ENCODE measurements at regions not wholly inside any gene's neighbourhood (a gene's known extent, or its start where the extent isn't known, plus 50 kb on each side); places are given as distances from the start of the nearest gene placed in this dataset.
A peak's percentile ranks its signal among the peaks of the same experiment; 100 is the strongest.
"Not testable (repeated sequence)": the region's sequence is repeated elsewhere in the genome, so short reads cannot be mapped to it uniquely, and the experiment has no call there.

DNA sequence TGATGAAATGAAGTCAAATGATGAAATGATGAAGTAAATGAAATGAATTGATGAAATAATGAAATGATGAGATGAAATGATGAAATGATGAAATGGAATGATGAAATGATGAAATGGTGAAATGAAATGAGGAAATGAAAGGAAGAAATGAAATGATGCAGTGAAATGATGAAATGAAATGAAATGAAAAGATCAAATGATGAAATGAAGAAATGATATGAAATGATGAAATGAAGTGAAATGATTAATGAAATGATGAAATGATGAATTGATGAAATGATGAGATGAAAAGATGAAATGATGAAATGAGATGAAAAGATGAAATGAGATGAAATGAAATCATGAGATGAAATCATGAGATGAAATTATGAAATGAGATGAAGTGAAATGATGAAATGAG, 139.2 kb upstream of the ERV3-1 start:
- DNase-seq (ENCODE audit: low read depth): not testable (repeated sequence)

DNA sequence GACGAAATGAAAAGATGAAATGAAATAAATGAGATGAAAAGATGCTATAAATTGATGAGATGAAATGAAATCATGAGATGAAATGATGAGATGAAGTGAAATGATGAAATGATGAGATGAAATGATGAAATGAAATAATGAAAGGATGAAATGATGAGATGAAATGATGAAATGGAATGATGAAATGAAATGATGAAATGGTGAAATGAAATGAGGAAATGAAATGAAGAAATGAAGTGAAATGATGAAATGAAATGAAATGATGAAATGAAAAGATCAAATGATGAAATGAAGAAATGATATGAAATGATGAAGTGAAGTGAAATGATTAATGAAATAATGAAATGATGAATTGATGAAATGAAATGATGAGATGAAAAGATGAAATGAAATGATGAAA, 138.5 kb upstream of the ERV3-1 start:
- not testable (repeated sequence) for DNase-seq (ENCODE audit: low read depth)

DNA sequence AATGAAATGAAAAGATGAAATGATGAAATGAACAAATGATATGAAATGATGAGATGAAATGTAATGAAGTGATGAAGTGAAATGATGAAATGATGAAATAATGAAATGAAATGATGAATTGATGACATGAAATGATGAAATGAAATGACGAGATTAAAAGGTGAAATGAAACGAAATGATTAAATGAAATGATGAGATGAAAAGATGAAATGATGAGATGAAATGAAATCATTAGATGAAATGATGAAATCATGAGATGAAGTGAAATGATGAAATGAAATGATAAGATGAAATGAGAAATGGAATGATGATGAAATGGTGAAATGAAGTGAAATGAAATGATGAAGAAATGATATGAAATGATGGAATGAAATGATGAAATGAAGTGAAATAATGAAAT, 138.1 kb upstream of the ERV3-1 start:
- not testable (repeated sequence) for DNase-seq (ENCODE audit: low read depth)

DNA sequence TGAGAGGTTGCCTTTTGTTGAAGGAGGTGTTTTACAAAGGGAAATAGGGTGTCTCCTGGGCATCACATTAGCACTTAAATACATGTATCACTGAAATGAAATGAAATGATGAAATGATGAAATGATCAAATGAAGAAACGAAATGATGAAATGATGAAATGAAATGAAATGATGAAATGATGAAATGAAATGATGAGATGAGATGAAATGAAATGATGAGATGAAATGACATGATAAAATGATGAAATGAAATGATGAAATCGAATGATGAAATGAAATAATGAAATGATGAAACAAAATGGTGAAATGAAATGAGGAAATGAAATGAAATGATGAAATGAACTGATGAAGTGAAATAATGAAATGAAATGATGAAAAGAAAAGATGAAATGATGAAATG, 137.6 kb upstream of the ERV3-1 start:
- not testable (repeated sequence) for DNase-seq (ENCODE audit: low read depth)

DNA sequence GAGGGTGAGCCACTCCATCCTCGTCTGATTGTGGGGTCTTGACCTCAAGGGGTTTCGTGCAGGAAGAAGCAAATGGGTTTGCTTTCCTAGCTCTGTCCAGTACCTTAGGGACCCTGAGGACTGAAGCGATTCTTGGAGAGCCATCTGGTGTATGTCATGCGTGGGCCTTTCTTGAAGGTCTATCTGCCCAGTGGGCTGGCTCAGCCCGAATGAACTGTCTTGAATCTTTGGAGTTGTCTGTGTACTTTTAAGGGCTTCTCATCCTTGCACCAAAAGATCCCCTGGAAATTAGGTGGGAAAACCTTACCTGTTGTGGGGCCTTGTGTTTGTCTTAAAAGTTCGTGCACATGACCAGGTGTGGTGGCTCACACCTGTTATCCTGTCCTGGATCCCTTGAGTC, 135.4 kb upstream of the ERV3-1 start:
- not testable (repeated sequence) for DNase-seq (ENCODE audit: low read depth)

DNA sequence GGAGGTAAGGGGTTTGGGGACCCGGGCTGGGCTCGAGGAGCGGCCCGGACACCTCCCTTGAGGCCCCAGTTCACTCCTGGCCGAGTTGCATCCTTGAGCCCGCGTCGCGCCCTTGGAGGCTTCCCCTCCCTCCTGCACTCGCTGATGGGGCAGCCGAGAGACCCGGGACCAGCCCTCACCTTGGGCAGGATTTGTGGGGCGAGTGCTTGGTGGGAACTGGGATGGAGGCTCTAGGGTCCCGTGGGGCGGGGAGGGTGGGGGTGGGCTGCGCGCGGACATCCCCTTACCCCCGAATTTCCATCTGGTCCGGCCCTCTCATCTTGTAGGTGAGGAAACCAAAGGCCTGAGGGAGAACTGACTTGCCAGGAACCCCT, 134.9 kb upstream of the ERV3-1 start:
- DNase-seq (ENCODE audit: low read depth): not testable (repeated sequence)

DNA sequence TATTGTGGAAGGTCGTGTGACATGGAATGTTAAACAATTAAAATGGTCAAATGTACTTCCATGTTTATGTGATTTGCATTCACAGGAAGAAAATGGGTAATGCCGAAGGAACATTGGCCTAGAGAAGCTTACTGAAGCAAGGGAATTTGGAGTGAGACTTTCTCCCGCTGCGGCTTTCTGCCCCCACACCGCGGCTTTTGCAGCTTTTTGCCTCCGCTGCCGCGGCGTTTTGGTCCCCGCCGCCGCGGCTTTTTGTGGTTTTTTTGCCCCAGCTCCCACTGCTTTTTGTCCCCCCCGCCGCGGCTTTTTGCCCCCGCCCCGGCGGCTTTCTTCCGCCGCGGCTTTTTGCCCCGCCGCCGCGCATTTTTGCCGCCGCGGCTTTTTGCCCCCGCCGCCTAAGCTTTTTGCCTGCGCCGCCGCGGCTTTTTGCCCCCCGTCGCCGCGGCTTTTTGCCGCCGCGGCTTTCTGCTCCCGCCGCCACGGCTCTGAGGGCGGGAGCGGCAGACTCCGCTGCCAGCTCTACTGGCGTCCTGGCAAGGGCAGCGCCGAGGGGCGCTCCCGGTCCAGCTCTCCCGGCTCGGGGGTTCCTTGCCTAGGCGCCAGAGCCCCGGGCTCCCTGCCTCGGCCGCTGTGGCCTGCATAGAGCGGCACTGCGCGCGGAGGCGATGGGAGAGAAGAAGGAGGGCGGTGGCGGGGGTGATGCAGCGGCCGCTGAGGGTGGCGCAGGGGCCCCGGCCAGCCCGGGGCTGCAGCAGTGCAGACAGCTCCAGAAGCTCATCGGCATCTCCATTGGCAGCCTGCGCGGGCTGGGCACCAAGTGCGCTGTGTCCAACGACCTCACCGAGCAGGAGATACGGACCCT, 134.3 kb upstream of the ERV3-1 start:
- DNase-seq (ENCODE audit: low read depth): not testable (repeated sequence)

DNA sequence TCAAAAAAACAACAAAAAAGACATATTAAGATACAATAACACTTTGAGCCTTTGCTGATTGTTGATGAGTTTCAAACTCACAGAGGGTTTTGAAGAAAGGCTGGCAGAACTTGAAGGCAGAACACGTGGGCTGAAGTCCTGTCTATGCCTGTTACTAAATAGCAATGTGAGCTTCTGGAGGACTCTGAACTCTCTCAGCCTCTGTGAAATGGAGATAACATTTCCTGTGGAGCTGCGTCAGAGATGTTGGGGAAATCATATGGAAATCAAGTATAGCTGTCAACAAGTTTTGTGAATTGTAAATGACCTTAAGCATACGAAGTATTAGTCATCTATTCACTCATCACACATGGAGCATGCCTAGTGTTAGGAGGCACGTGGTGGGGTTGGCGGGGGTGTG, 130.4 kb upstream of the ERV3-1 start:
- not testable (repeated sequence) for DNase-seq (ENCODE audit: low read depth)

DNA sequence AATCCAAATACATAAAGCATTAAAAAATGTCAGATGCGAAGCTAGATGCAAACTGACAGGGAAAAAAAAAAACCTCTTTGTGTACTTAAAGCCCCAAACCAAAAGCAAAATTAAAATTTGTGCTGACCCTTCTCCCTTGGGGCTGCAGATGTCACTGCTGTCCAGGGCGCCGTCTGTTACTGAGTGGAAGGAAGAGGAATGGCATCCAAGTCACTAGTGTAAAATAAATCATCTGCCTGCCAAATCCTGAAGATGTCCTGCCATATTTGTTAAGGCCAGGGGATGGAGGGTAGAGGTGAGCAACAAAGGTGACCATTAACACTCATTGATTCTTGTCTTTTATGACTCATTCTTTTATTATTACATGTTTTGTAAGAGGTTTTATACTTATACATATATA, 126.6 kb upstream of the ERV3-1 start:
- not testable (repeated sequence) for DNase-seq (ENCODE audit: low read depth)

DNA sequence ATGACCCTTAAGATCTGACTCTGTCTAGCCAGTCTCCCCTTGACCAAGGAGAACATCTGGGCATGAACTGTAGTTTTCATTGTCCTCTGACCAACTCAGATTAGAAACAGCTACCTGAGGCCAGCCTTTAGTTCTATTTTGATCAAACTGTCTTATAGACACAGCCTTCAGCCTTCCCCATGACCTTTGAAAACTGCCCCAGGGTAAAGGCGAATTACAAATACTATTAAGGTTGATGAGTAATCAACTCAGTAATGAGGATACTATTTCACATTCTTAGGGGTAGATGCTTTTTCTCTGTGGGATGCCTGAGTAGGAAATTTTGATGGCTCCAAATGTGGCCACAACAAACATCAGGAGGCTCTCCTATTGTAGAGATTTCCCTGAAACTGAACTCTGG, 125.8 kb upstream of the ERV3-1 start:
- DNase-seq (ENCODE audit: low read depth): not testable (repeated sequence)

DNA sequence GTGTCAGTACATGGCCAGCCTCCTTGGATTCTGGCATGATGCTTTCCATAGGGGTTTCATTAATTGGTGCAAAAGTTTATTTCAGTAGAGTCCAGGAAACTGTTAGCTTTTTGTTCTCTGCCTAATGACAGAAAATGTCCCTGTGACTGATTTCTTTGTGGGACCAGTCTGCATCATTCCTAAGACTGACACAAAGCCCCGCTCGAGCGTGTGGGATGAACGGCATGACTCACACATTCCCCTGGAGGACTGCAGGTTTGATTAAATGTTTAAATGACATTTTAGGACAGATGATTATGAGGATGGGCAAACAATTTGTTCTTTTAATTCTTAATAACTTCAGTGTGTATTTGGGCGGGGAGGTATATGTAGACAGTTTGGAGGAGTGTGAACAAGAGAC, 120.9 kb upstream of the ERV3-1 start:
- not testable (repeated sequence) for DNase-seq (ENCODE audit: low read depth)

DNA sequence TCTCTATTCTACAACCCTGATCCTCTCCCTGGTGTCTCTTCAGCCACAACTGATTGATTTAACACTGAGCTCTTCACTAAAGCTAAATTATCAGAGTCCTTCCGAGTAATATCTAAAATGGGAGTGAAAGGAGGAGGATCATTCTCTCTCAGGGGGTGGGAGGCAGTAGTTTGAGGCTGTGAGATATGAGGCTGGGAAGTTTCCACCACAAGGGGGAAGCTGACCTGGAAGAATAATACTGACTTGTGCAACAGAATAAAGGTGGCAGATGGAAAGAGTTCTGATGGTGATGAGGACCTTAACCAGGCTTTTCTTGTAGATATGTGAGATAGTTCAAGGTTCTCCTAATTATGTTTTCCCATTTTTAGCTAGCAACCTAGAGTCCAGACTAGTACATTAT, 118.1 kb upstream of the ERV3-1 start:
- not testable (repeated sequence) for DNase-seq (ENCODE audit: low read depth)

DNA sequence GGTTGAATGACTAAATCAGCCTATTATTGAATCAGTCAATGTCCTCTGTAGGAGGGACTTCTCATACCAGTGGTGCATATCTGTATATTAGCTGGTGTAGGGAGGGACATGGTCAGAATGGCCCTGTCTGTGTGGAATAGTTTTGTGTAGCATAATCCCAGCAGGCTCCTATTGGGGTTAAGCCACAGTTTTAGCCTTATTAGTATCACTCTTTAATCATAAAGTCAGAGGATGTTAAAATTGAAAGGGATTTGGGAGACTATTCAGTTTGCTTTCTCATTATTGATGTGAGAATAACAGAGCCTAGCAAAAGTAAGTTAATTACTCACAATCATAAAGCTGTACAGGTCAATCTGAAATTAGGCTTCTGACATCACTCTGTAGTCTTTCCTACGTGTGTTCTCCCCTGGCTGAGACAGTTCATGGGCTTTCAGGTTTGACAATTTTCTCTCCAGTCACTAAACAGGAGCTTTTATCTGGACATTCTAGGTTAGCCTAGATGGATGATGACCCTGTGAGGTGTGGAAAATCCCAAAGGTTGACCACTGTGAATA, 99.2 kb upstream of the ERV3-1 start:
- DNase-seq (ENCODE audit: low read depth): not testable (repeated sequence)

DNA sequence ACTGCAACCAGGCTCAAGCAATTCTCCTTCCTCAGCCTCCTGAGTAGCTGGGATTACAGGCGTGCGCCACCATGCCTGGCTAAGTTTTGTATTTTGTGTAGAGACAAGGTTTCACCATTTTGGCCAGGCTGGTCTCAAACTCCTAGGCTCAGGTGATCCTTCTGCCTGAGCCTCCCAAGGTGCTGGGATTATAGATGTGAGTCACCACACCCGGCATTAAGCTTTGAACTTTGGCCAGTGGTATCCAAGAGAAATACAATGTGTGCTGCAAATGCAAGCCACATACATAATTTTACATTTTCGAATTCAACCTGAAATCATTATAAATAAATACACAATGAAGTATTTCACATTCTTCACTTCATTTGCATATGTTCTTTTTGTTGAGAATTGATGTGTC, 94.0 kb upstream of the ERV3-1 start:
- not testable (repeated sequence) for DNase-seq (ENCODE audit: low read depth)

DNA sequence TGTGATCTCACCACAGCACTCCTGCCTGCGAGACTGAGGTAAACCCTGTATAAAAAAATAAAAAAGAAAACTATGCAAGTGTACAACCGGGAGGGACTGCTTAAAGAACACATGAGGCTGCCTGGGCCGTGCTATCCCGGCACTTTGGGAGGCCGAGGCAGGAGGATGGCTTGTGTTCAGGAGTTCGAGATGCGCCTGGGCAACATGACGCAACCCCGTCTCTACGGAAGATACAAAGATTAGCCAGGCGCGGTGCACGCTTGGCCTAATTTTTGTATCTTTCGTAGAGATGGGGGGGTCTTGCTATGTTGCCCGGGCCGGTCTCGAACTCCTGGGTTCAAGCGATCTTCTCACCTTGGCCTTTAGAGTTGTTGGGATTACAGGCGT, 75.2 kb upstream of the ERV3-1 start:
- DNase-seq (ENCODE audit: low read depth): not testable (repeated sequence)

DNA sequence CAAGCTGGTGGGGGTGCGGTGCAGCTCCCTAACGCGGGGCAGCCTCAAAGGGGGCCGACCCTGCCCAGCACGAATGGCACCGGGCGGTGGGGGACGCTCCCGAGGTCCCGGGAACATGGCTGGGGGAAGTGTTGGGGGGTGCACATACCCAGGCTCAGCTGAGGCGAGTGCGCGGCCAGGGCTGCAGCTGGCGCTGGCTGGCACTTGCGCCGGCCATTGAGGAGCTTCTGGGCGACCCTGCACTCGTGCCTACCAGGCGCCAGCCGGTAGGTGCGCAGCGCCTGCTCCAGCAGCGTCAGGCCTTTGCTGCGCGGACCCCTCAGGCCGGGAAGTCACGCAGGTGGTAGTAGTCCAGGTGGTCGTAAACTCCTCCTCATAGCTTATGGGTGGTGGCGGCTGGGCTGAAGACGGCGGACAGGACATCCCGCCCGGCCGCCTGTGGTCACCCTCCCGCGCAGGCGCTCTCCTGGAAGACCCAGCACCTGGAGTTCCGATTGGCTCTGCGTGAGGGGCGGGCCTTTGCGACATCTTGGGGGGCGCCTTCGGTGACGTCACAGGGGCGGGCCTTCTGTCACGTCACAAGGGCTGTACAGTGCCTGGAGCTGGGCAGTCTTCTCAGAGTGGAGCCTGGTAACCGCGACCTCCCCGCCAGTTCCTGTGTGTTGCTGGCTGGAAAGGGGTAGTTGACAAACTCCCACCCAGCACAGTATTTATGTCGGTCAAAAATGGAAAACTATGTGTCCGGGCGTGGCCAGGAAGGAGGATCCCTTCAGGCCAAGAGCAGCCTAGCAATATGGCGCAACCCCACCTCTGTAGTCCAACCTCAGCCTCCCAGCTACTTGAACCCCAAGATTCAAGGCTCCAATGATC, 74.5 kb upstream of the ERV3-1 start:
- DNase-seq (ENCODE audit: low read depth): peak; percentile 82

DNA sequence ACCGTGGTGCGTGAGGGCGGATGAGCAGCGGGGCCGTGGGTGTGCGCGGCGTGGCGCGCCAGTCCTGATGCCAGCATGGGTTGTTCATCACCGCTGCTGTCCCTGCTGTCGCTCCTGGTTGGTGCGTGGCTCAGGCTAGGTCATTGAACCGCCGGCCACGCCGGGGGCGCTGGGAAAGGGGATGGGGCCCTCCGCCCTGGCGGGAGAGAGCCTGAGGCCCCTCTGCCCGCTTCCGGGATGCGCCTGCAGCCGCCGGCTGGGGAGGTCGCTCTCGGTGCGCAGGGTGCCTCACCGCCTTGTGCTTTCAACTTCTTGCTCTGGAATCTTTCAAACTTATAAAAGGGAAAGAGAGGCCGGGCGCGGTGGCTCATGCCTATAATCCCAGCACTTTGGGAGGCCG, 68.5 kb upstream of the ERV3-1 start:
- not testable (repeated sequence) for DNase-seq (ENCODE audit: low read depth)

DNA sequence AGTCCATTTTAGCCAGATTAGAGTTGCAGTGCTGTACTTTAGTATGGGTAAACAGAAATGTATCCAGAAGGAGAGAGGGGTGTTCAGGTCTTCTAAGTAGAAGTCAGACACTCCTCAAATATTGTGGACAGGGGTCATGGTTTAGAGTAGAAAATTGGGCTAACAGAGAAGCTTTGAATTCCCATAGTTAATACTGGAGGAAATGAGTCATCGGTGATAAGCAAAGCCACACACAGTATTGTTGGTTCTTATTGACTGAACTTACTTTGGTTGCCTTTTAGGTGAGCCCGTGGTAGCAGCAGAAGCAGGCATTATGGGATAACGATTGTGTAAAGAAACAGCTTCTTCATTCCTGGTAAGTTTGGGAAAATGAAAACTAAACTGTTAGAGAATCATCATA, 66.7 kb upstream of the ERV3-1 start:
- not testable (repeated sequence) for DNase-seq (ENCODE audit: low read depth)

DNA sequence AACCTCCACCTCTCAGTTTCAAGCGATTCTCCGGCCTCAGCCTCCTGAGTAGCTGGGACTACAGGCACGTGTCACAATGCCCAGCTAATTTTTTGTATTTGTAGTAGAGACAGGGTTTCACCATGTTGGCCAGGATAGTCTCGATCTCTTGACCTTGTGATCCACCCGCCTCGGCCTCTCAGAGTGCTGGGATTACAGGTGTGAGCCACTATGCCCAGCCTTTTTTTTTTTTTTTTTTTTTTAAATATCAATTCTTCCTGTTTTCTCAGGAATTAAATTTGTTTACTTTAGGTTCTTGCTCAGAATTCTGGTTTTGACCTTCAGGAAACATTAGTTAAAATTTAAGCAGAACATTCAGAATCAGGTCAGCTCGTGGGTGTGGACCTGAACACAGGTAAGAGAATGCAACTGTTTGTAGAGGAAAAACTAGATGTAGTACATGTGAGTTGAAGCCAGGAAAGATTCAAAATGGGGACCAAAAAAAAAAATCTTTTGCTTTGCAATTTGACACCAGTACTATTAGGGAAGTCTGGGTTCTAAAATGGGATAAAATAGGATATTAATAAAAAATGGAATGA, 65.5 kb upstream of the ERV3-1 start:
- not testable (repeated sequence) for DNase-seq (ENCODE audit: low read depth)

DNA sequence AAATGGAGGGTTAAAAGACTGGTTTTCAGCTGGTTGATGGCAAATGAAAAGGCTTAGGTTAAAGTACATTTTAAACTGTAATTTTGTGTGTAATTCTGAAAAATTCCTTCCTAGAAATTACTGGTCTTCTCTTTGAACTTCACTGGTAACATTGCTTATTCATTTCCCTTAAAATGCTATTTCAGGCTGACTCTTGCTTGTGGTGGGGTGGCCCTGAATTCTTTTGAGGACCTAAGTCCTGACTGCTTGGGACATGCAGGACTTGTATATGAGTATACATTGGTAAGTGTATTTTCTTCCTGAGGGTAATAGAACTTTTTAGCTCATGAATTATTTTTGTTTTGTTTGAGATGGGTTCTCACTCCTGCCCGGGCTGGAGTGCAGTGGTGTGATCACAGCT, 63.0 kb upstream of the ERV3-1 start:
- not testable (repeated sequence) for DNase-seq (ENCODE audit: low read depth)

DNA sequence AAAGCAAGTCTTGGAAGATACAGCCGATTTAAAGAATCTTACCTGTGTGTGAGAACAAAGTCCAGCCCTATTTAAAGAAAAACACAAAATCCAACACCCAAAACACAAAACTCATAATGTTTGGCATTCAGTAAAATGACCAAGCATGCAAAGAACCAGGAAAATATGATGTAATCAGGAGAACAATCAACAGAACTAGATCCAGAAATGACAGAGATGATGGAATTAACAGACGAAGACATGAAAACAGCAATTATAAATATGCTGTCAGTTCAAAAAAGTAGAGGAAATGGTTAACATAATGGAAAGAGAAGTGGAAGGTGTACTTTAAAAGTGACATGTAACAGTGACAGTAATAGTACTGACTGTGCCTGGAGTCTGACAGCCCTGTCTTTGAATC, 56.1 kb upstream of the ERV3-1 start:
- DNase-seq (ENCODE audit: low read depth): not testable (repeated sequence)

DNA sequence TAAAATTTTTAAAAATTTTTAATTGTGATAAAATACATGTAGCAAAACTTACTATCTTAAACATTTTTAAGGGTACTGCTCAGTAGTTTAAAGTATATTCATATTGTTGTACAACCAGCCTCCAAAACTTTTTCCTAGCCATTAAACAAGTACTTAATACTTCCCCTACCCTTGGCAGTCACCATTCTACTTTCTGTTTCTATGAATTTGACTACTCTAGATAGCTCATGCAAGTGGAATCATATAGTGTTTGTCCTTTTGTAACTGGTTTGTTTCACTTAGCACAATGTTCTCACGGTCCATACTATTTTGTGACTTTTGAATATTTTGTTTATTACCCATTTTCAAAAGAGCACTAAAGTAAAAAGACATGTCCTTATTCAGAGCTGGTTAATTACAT, 52.8 kb upstream of the ERV3-1 start:
- not testable (repeated sequence) for DNase-seq (ENCODE audit: low read depth)

All from CMK (cell line).